OCI-LY1 (cell line): ENCODE measurements at regions not wholly inside any gene's neighbourhood (a gene's known extent, or its start where the extent isn't known, plus 50 kb on each side); places are given as distances from the start of the nearest gene placed in this dataset.

Experiments
- H2AFZ ChIP-seq: fragments of 200-600 bp; sonication (generic), shearing (Covaris generic); 2 replicates; pipeline ENCODE4 v1.6.0; 2014; ENCODE audit warnings: antibody characterized with exemption, mild to moderate bottlenecking, low read length
- H3F3A ChIP-seq: fragments of 200-600 bp; sonication (generic), shearing (Covaris generic); 2 replicates; pipeline ENCODE4 v1.6.0; 2014; ENCODE audit warnings: mild to moderate bottlenecking, antibody characterized with exemption, low read length, moderate library complexity; ENCODE audit not compliant: insufficient read depth
- H3K27ac ChIP-seq: fragments of 200-600 bp; sonication (generic); 2 replicates; pipeline ENCODE4 v1.5.1; 2014; ENCODE audit warnings: low read length, mixed run types, mild to moderate bottlenecking, low read depth; ENCODE audit not compliant: poor library complexity, severe bottlenecking
- H3K27me3 ChIP-seq: fragments of 200-600 bp; sonication (generic); 2 replicates; pipeline ENCODE4 v1.6.0; 2014; ENCODE audit warnings: antibody characterized with exemption, mild to moderate bottlenecking, low read length, moderate library complexity; ENCODE audit not compliant: insufficient read depth
- H3K36me3 ChIP-seq: fragments of 200-600 bp; sonication (generic); 2 replicates; pipeline ENCODE4 v1.6.1; 2014; ENCODE audit warnings: mild to moderate bottlenecking, antibody characterized with exemption, low read length, moderate library complexity, mixed read lengths; ENCODE audit not compliant: insufficient read depth
- H3K4me1 ChIP-seq: fragments of 200-600 bp; sonication (generic); 2 replicates; pipeline ENCODE4 v1.5.1; 2014; ENCODE audit warnings: mild to moderate bottlenecking, low read length, moderate library complexity; ENCODE audit not compliant: insufficient read depth, severe bottlenecking
- H3K4me2 ChIP-seq: fragments of 200-600 bp; sonication (generic), shearing (Covaris generic); 2 replicates; pipeline ENCODE4 v1.6.1; 2014; ENCODE audit warnings: low read length
- H3K4me3 ChIP-seq: fragments of 200-600 bp; sonication (generic); 2 replicates; pipeline ENCODE4 v1.5.1; 2014; ENCODE audit warnings: low read length, low read depth, mild to moderate bottlenecking, mixed read lengths; ENCODE audit not compliant: poor library complexity, severe bottlenecking
- H3K79me2 ChIP-seq: fragments of 200-600 bp; shearing (Covaris generic); 2 replicates; pipeline ENCODE4 v1.6.1; 2016; ENCODE audit warnings: mixed run types, low read length, mixed read lengths; ENCODE audit not compliant: insufficient read depth
- H3K9ac ChIP-seq: fragments of 200-600 bp; sonication (generic), shearing (Covaris generic); 2 replicates; pipeline ENCODE4 v1.6.1; 2014; ENCODE audit warnings: mild to moderate bottlenecking, low read length, mixed read lengths
- H3K9me2 ChIP-seq: fragments of 200-600 bp; sonication (generic), shearing (Covaris generic); 2 replicates; pipeline ENCODE4 v1.6.1; 2014; ENCODE audit warnings: low read depth, mild to moderate bottlenecking, low read length, mixed read lengths
- H3K9me3 ChIP-seq: fragments of 200-600 bp; shearing (Covaris generic); 2 replicates; pipeline ENCODE4 v1.6.1; 2014; ENCODE audit warnings: low read length, mixed read lengths
- H4K20me1 ChIP-seq: fragments of 200-600 bp; sonication (generic), shearing (Covaris generic); 2 replicates; pipeline ENCODE4 v1.6.0; 2016; ENCODE audit warnings: mild to moderate bottlenecking, low read length; ENCODE audit not compliant: insufficient read depth
- EZH2 ChIP-seq: fragments of 200-600 bp; sonication (generic), shearing (Covaris generic); IDR thresholded peaks from 2 replicates; pipeline ENCODE4 v1.8.0; 2017; ENCODE audit warnings: borderline replicate concordance, mixed run types, mild to moderate bottlenecking, antibody characterized with exemption, low read length, moderate library complexity, mixed read lengths
- TF ChIP-seq, protein P1 (sequence below): fragments of 200-600 bp; sonication (generic), shearing (Covaris generic); IDR thresholded peaks from 2 replicates; pipeline ENCODE4 v1.5.1; 2017; ENCODE audit warnings: mild to moderate bottlenecking, antibody characterized with exemption, low read length, moderate library complexity, mixed read lengths

DNA sequence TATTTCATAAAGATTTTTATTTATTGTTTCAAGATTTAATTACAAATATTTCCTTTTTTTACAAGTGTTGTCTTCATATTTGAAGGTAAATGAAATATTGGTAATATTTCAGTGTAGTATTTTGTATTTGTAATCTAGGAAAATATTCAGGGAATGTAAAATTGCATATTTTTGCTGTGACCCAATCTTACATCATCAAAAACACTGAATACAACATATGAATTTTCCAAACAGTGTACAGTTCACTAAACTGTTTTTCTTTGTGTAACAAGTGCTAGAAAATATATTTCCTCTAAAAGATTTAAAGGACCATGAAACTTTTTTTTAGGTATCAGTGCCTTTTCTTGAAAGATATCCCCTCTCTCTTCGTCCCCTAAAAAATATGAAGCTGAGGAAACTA, 251.9 kb upstream of the KCND2 start:
- H3K36me3 ChIP-seq: no peaks in the 10 kb centered on the region
- no peaks in the 10 kb centered on the region for H3F3A ChIP-seq
- TF ChIP-seq, protein P1, sequence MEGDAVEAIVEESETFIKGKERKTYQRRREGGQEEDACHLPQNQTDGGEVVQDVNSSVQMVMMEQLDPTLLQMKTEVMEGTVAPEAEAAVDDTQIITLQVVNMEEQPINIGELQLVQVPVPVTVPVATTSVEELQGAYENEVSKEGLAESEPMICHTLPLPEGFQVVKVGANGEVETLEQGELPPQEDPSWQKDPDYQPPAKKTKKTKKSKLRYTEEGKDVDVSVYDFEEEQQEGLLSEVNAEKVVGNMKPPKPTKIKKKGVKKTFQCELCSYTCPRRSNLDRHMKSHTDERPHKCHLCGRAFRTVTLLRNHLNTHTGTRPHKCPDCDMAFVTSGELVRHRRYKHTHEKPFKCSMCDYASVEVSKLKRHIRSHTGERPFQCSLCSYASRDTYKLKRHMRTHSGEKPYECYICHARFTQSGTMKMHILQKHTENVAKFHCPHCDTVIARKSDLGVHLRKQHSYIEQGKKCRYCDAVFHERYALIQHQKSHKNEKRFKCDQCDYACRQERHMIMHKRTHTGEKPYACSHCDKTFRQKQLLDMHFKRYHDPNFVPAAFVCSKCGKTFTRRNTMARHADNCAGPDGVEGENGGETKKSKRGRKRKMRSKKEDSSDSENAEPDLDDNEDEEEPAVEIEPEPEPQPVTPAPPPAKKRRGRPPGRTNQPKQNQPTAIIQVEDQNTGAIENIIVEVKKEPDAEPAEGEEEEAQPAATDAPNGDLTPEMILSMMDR: no peak
- TF ChIP-seq EZH2: no peak
- H3K9me3 ChIP-seq: no peaks in the 10 kb centered on the region
- no peak overlapping the region for H3K27ac ChIP-seq
- H3K79me2 ChIP-seq: no peaks in the 10 kb centered on the region
- H3K4me2 ChIP-seq: no peak overlapping the region
- H4K20me1 ChIP-seq: no peaks in the 10 kb centered on the region
- no peaks in the 10 kb centered on the region for H3K4me1 ChIP-seq
- no peaks in the 10 kb centered on the region for H3K27me3 ChIP-seq
- no peak overlapping the region for H3K9ac ChIP-seq
- H3K9me2 ChIP-seq: no peaks in the 10 kb centered on the region
- H2AFZ ChIP-seq: no peak overlapping the region
- no peak overlapping the region for H3K4me3 ChIP-seq

DNA sequence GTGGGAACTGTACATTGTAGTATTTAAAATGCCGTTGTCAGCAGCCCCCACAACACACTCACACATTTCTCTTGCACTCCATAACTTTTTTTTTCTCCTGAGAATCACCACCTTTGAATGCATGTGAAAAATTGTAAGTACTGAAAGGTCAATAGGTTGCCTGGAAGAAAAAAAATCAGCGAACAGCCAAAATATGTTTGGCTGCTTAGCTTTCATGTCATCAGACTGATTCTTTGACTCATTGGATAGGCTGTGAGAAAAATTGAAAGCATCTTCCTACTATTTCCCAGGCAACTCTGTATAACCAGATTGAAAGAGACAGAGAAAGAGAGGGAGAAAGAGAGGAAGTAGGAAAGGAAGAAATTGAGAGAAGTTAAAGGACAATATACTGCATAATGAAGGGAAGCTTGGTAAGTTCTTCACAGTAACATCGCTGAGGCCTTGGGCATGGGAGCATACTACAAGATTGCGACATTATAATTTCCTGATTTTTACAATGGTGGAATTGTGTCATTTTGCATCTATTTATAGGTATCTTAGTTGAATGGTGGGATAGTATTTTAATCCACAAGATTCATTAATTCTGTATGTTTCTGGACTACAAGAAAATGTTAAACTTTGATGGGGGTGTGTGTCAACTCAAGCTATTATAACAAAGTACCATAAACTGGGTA, 249.3 kb upstream of the KCND2 start:
- no peak for TF ChIP-seq EZH2
- TF ChIP-seq, protein P1: no peak
- Histone ChIP-seq H3K27ac (no peak overlapping the region), H3K79me2 (no peaks in the 10 kb centered on the region), H3F3A (no peaks in the 10 kb centered on the region), H3K36me3 (no peaks in the 10 kb centered on the region), H3K4me2 (no peak overlapping the region), H3K9me2 (no peaks in the 10 kb centered on the region), H3K4me3 (no peak overlapping the region), H4K20me1 (no peaks in the 10 kb centered on the region), H3K9me3 (no peaks in the 10 kb centered on the region), H3K4me1 (no peaks in the 10 kb centered on the region), H3K9ac (no peak overlapping the region), H2AFZ (no peak overlapping the region), H3K27me3 (no peaks in the 10 kb centered on the region)

DNA sequence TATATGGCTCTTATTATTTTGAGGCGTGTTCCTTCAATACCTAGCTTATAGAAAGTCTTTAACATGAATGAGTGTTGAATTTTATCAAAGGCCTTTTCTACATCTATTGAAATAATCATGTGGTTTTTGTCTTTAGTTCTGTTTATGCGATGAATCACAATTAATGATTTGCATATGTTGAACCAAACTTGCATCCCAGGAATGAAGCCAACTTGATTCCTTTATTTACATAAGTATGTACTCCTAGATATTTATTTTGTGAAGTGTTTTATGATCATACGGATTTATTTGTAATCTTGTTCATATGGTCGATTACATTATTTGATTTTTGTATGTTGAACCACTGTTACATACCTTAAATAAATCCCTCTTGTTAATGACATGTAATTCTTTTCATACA, 244.3 kb upstream of the KCND2 start:
- H3K9me2 ChIP-seq: no peaks in the 10 kb centered on the region; the same call in 1 of the 2 replicates
- TF ChIP-seq, protein P1: no peak
- no peak for TF ChIP-seq EZH2
- H3K4me1 ChIP-seq: no peaks in the 10 kb centered on the region
- H3K27ac ChIP-seq: no peak overlapping the region
- no peak overlapping the region for H3K4me2 ChIP-seq
- no peak overlapping the region for H2AFZ ChIP-seq
- H3K79me2 ChIP-seq: no peaks in the 10 kb centered on the region
- H3F3A ChIP-seq: no peaks in the 10 kb centered on the region
- H3K9me3 ChIP-seq: no peaks in the 10 kb centered on the region
- no peaks in the 10 kb centered on the region for H3K36me3 ChIP-seq
- H3K9ac ChIP-seq: no peak overlapping the region
- H3K27me3 ChIP-seq: no peaks in the 10 kb centered on the region
- H4K20me1 ChIP-seq: no peaks in the 10 kb centered on the region
- no peak overlapping the region for H3K4me3 ChIP-seq
